ENCODE measurements at regions not wholly inside any gene's neighbourhood (a gene's known extent, or its start where the extent isn't known, plus 50 kb on each side); places are given as distances from the start of the nearest gene placed in this dataset.

DNA sequence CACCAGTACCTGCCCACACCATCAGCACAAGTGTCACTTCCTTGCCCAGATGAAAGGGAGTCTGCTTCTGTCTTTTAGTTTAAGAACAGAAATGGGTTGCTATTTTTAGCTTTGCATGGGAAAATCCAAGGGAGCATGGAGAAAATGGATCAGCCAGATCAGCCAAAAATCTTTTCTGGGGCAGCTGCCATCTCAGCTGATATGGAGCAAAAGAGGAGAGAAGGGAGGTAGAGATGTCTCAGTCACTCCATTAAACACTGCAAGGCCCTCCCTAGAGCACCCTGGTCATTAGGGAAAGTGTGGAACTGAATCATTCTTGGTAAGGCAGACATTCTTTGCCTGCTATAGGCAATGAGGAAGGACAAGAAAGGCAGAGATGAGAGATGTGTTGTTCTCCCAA is 79.9 kb downstream of the CTAGE1 start:
- TF ChIP-seq, protein P1, sequence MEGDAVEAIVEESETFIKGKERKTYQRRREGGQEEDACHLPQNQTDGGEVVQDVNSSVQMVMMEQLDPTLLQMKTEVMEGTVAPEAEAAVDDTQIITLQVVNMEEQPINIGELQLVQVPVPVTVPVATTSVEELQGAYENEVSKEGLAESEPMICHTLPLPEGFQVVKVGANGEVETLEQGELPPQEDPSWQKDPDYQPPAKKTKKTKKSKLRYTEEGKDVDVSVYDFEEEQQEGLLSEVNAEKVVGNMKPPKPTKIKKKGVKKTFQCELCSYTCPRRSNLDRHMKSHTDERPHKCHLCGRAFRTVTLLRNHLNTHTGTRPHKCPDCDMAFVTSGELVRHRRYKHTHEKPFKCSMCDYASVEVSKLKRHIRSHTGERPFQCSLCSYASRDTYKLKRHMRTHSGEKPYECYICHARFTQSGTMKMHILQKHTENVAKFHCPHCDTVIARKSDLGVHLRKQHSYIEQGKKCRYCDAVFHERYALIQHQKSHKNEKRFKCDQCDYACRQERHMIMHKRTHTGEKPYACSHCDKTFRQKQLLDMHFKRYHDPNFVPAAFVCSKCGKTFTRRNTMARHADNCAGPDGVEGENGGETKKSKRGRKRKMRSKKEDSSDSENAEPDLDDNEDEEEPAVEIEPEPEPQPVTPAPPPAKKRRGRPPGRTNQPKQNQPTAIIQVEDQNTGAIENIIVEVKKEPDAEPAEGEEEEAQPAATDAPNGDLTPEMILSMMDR (IDR thresholded peaks at IDR 0.05), result no peak
- TF ChIP-seq POLR2A (IDR thresholded peaks at IDR 0.05), result no peak

Measured in heart left ventricle (tissue), 13 donors.